Hepatocyte (in vitro differentiated cells): ENCODE measurements at regions not wholly inside any gene's neighbourhood (a gene's known extent, or its start where the extent isn't known, plus 50 kb on each side); places are given as distances from the start of the nearest gene placed in this dataset.

Source experiments
- DNase-seq: peaks from one replicate; pipeline ENCODE4 v3.0.0-alpha.2; 2016; ENCODE audit warnings: low spot score
- H2AFZ ChIP-seq: fragments of 200-600 bp; sonication (generic); 2 replicates; pipeline ENCODE4 v1.6.0; 2016; ENCODE audit warnings: antibody characterized with exemption, mild to moderate bottlenecking
- H3K27ac ChIP-seq: fragments of 200-600 bp; sonication (generic); 2 replicates; pipeline ENCODE4 v1.5.1; 2016; ENCODE audit warnings: mild to moderate bottlenecking
- H3K27me3 ChIP-seq: fragments of 200-600 bp; sonication (generic); 2 replicates; pipeline ENCODE4 v1.6.1; 2016
- H3K36me3 ChIP-seq: fragments of 200-600 bp; sonication (generic); replicated peaks from 2 replicates; pipeline ENCODE4 v1.5.1; 2016; ENCODE audit warnings: low read depth; ENCODE audit not compliant: insufficient read depth
- H3K4me1 ChIP-seq: fragments of 200-600 bp; sonication (generic); 2 replicates; pipeline ENCODE4 v1.5.1; 2016; ENCODE audit warnings: mild to moderate bottlenecking, moderate library complexity; ENCODE audit not compliant: insufficient read depth
- H3K4me2 ChIP-seq: fragments of 200-600 bp; sonication (generic); 2 replicates; pipeline ENCODE4 v1.6.0; 2016
- H3K4me3 ChIP-seq: fragments of 200-600 bp; sonication (generic); 2 replicates; pipeline ENCODE4 v1.5.1; 2016; ENCODE audit warnings: mild to moderate bottlenecking
- H3K79me2 ChIP-seq: fragments of 200-600 bp; sonication (generic); 2 replicates; pipeline ENCODE4 v1.6.0; 2017; ENCODE audit warnings: mild to moderate bottlenecking
- H3K9me2 ChIP-seq: fragments of 200-600 bp; sonication (generic); replicated peaks from 2 replicates; pipeline ENCODE4 v1.6.0; 2017; ENCODE audit warnings: mild to moderate bottlenecking; ENCODE audit not compliant: insufficient read depth
- H3K9me3 ChIP-seq: fragments of 200-600 bp; sonication (generic); 2 replicates; pipeline ENCODE4 v1.5.1; 2016; ENCODE audit warnings: low read depth, mild to moderate bottlenecking
- H4K20me1 ChIP-seq: fragments of 200-600 bp; sonication (generic); 2 replicates; pipeline ENCODE4 v1.6.0; 2016; ENCODE audit warnings: mild to moderate bottlenecking; ENCODE audit not compliant: insufficient read depth, poor library complexity, severe bottlenecking
- EZH2 ChIP-seq: fragments of 200-600 bp; sonication (generic); IDR thresholded peaks from 2 replicates; pipeline ENCODE4 v1.6.1; 2016; ENCODE audit warnings: antibody characterized with exemption, mild to moderate bottlenecking, borderline replicate concordance
- EZH2phosphoT487 ChIP-seq: fragments of 200-600 bp; sonication (generic); IDR thresholded peaks from one replicate; pipeline ENCODE4 v1.6.1; 2018; ENCODE audit warnings: antibody characterized with exemption, mild to moderate bottlenecking, low read depth, moderate library complexity; ENCODE audit not compliant: unreplicated experiment, severe bottlenecking
- WGBS: methylation state at CpG from one replicate; pipeline ENCODE4 v1.1.6; 2016; ENCODE audit warnings: low lambda C conversion rate; ENCODE audit errors: missing lambda C conversion rate; 5-methylcytosine and 5-hydroxymethylcytosine counted together
- TF ChIP-seq, protein P1 (sequence below): fragments of 200-600 bp; sonication (generic); IDR thresholded peaks from 2 replicates; pipeline ENCODE4 v1.5.1; 2016; ENCODE audit warnings: antibody characterized with exemption, mild to moderate bottlenecking; ENCODE audit not compliant: poor library complexity

DNA sequence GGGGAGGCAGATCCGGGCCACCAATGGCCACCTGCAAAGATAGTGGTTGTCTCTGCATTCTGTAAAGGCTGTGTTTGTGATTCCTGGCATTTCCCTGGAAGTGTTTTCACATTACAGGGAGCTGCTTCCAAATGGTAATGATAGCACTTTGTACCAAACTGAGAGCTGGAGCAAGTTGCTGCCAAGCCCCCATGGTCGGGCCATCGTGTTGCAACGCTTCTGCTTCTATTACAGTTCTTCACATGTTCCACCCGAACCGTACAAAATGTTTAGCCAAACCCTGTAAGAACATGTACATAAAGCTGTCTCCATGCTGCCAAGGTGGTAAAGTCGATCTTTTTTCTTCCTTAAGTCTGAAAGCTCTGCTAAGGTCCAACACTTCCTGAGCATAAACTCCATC, 397.7 kb upstream of the NFE2L3 start:
- 79% methylated on average over 7 of the region's 7 CpGs for WGBS
- H3K4me1 ChIP-seq, result peaks cover 39% of the 10 kb centered on the region
- no peaks in the 10 kb centered on the region for H4K20me1 ChIP-seq
- no peak overlapping the region for H2AFZ ChIP-seq
- no peaks in the 10 kb centered on the region for H3K9me2 ChIP-seq
- H3K27me3 ChIP-seq, result no peaks in the 10 kb centered on the region
- H3K4me3 ChIP-seq, result no peak overlapping the region
- H3K79me2 ChIP-seq, result no peaks in the 10 kb centered on the region
- H3K9me3 ChIP-seq, result no peaks in the 10 kb centered on the region
- no peak overlapping the region for H3K4me2 ChIP-seq
- H3K27ac ChIP-seq, result peak overlapping the region; percentile 77
- no peaks in the 10 kb centered on the region for H3K36me3 ChIP-seq
- TF ChIP-seq EZH2phosphoT487, result no peak
- no peak for TF ChIP-seq EZH2
- TF ChIP-seq, protein P1, sequence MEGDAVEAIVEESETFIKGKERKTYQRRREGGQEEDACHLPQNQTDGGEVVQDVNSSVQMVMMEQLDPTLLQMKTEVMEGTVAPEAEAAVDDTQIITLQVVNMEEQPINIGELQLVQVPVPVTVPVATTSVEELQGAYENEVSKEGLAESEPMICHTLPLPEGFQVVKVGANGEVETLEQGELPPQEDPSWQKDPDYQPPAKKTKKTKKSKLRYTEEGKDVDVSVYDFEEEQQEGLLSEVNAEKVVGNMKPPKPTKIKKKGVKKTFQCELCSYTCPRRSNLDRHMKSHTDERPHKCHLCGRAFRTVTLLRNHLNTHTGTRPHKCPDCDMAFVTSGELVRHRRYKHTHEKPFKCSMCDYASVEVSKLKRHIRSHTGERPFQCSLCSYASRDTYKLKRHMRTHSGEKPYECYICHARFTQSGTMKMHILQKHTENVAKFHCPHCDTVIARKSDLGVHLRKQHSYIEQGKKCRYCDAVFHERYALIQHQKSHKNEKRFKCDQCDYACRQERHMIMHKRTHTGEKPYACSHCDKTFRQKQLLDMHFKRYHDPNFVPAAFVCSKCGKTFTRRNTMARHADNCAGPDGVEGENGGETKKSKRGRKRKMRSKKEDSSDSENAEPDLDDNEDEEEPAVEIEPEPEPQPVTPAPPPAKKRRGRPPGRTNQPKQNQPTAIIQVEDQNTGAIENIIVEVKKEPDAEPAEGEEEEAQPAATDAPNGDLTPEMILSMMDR, result no peak
- DNase-seq, result no peak

DNA sequence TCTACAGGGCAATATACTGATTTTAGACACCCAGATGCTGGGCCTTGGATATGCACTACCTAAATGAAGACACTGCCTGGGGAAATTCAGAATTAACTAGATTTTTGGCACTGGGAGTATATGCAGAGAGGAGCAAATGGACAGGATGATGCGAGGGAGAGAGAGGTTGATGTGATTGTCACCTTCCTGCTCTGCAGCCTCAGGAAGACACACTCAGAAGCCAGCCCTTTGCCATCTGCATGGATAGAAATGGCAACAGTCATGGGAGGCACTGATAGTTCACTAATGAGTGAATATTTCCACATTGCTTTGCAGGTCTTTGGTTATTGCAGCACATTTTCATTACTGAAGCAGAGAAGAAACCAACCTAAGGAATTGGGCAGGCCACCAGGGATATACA, 397.2 kb upstream of the NFE2L3 start:
- H3K27me3 ChIP-seq, result no peaks in the 10 kb centered on the region
- H3K27ac ChIP-seq, result no peak overlapping the region
- H3K9me3 ChIP-seq, result no peaks in the 10 kb centered on the region
- H3K4me3 ChIP-seq, result no peak overlapping the region
- peaks cover 39% of the 10 kb centered on the region for H3K4me1 ChIP-seq
- H3K36me3 ChIP-seq, result no peaks in the 10 kb centered on the region
- no peak overlapping the region for H2AFZ ChIP-seq
- H3K4me2 ChIP-seq, result no peak overlapping the region
- H3K79me2 ChIP-seq, result no peaks in the 10 kb centered on the region
- TF ChIP-seq, protein P1, result no peak
- TF ChIP-seq EZH2 (no peak), EZH2phosphoT487 (no peak)
- H3K9me2 ChIP-seq, result no peaks in the 10 kb centered on the region
- 100% methylated on average over 1 of the region's 1 CpG for WGBS
- no peak for DNase-seq
- H4K20me1 ChIP-seq, result no peaks in the 10 kb centered on the region

DNA sequence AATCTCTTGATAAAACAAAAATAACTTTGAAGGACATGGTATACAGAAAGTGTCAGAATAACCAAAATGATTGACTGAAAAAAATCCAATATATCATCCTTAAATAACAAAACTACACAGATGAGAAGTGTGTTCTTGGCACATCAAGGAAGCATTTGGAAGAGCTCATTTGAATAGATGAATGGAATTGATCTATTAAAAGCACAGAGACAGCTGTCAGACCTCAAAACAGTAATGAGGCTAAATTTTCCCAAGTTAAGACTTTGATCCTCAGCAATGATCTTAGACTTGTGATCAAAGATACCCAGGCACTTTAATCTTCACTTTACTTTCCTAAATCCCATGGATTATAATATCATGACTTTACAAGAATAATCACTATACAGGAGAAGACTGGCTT, 395.4 kb upstream of the NFE2L3 start:
- Histone ChIP-seq H3K4me3 (no peak overlapping the region), H3K27me3 (no peaks in the 10 kb centered on the region), H2AFZ (no peak overlapping the region), H3K9me2 (no peaks in the 10 kb centered on the region), H3K4me1 (peaks cover 28% of the 10 kb centered on the region), H3K79me2 (no peaks in the 10 kb centered on the region), H3K36me3 (no peaks in the 10 kb centered on the region), H3K9me3 (no peaks in the 10 kb centered on the region), H4K20me1 (no peaks in the 10 kb centered on the region), H3K4me2 (no peak overlapping the region), H3K27ac (no peak overlapping the region)
- no peak for TF ChIP-seq EZH2
- TF ChIP-seq, protein P1, result no peak
- TF ChIP-seq EZH2phosphoT487, result no peak
- no peak for DNase-seq

DNA sequence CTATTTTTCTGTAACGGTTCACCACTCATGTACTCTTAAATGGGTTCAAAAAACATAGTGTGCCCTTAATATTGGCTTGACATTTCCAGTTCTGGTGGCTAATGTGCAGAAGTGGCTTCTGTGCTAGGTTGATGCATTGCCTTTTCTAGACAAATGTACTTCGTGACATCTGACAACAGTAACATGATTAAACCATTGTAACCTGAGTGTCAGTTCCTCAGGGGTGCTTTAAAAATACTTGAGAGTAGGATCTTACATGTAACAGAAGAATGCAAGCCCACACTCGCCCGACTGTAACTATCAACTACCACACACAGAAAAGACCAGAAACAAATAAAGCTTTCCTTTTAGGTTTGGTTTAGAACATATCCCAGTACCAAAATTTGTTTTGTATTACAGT, 393.4 kb upstream of the NFE2L3 start:
- 72% methylated on average over 4 of the region's 4 CpGs for WGBS
- no peak overlapping the region for H3K27ac ChIP-seq
- DNase-seq, result no peak
- H2AFZ ChIP-seq, result no peak overlapping the region
- TF ChIP-seq EZH2 (no peak), EZH2phosphoT487 (no peak)
- TF ChIP-seq, protein P1, result no peak
- H3K36me3 ChIP-seq, result no peaks in the 10 kb centered on the region
- peaks cover 9% of the 10 kb centered on the region for H3K4me1 ChIP-seq
- no peaks in the 10 kb centered on the region for H3K9me3 ChIP-seq
- H3K27me3 ChIP-seq, result no peaks in the 10 kb centered on the region
- H3K9me2 ChIP-seq, result no peaks in the 10 kb centered on the region
- no peaks in the 10 kb centered on the region for H3K79me2 ChIP-seq
- no peaks in the 10 kb centered on the region for H4K20me1 ChIP-seq
- no peak overlapping the region for H3K4me2 ChIP-seq
- H3K4me3 ChIP-seq, result no peak overlapping the region
